ENCODE measurements at regions not wholly inside any gene's neighbourhood (a gene's known extent, or its start where the extent isn't known, plus 50 kb on each side); places are given as distances from the start of the nearest gene placed in this dataset.
"Not testable (repeated sequence)": the region's sequence is repeated elsewhere in the genome, so short reads cannot be mapped to it uniquely, and the experiment has no call there.

- no peak for DNase-seq
- TF ChIP-seq, protein P1, sequence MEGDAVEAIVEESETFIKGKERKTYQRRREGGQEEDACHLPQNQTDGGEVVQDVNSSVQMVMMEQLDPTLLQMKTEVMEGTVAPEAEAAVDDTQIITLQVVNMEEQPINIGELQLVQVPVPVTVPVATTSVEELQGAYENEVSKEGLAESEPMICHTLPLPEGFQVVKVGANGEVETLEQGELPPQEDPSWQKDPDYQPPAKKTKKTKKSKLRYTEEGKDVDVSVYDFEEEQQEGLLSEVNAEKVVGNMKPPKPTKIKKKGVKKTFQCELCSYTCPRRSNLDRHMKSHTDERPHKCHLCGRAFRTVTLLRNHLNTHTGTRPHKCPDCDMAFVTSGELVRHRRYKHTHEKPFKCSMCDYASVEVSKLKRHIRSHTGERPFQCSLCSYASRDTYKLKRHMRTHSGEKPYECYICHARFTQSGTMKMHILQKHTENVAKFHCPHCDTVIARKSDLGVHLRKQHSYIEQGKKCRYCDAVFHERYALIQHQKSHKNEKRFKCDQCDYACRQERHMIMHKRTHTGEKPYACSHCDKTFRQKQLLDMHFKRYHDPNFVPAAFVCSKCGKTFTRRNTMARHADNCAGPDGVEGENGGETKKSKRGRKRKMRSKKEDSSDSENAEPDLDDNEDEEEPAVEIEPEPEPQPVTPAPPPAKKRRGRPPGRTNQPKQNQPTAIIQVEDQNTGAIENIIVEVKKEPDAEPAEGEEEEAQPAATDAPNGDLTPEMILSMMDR (IDR thresholded peaks at IDR 0.05; ENCODE audit: low read depth, low read length) = no peak
- H3K4me1 ChIP-seq = no peaks in the 10 kb centered on the region
- H3K27me3 ChIP-seq = no peaks in the 10 kb centered on the region
- H3K4me3 ChIP-seq (ENCODE audit: low read depth, low read length) = no peak overlapping the region
- no peaks in the 10 kb centered on the region for H3K36me3 ChIP-seq
- no peaks in the 10 kb centered on the region for H3K9me3 ChIP-seq
Measured at GRCh38 chr10:22784668-22785067, 70.3 kb upstream of the PIP4K2A start.

- H3K4me1 ChIP-seq = no peaks in the 10 kb centered on the region
- H3K9me3 ChIP-seq = no peaks in the 10 kb centered on the region
- no peaks in the 10 kb centered on the region for H3K36me3 ChIP-seq
- no peaks in the 10 kb centered on the region for H3K27me3 ChIP-seq
- H3K4me3 ChIP-seq (ENCODE audit: low read depth, low read length) = no peak overlapping the region
- TF ChIP-seq, protein P1 (IDR thresholded peaks at IDR 0.05; ENCODE audit: low read depth, low read length) = no peak
- DNase-seq = no peak
Measured at GRCh38 chr10:22783807-22784206, 69.4 kb upstream of the PIP4K2A start.

- Histone ChIP-seq H3K9me3 (no peaks in the 10 kb centered on the region), H3K4me3 (ENCODE audit: low read depth, low read length) (no peak overlapping the region), H3K27me3 (no peaks in the 10 kb centered on the region), H3K36me3 (no peaks in the 10 kb centered on the region), H3K4me1 (no peaks in the 10 kb centered on the region)
- TF ChIP-seq, protein P1 (IDR thresholded peaks at IDR 0.05; ENCODE audit: low read depth, low read length) = no peak
- DNase-seq = no peak
Measured at GRCh38 chr10:22780474-22780885, 66.1 kb upstream of the PIP4K2A start.

DNA sequence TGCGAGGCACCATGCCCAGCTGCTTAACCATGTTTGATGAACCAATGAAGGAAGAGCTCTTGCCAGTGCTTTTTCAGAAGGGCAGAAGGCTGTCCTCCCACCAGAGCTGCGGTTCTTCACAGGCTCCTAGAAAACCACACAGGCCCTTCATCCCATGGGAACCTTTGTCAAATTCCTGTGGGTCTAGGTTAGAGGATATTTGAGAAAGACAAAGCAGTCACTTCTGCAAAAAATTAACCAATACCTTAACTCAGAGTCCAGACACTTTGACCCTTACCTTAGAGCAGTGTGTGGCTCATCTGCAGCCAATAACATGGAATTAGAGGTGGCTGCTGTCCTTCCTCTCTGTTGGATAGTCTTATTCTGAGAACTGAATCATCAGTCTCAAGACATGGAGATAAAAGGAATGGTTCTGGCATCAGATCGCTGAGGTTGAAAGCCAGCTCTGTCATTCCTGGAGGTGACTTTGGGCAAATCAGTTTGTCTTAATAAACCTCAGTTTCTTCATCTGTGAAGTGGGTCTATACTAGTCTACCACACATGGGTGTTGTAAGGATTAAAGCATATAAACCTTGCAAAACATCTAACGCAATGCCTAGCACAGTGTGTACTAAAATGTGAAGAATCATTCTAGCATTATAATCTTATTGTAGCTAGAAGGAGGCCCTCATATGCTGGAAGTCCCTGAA is 65.1 kb upstream of the PIP4K2A start:
- TF ChIP-seq, protein P1 (IDR thresholded peaks at IDR 0.05; ENCODE audit: low read depth, low read length) = no peak
- H3K27me3 ChIP-seq = no peaks in the 10 kb centered on the region

DNA sequence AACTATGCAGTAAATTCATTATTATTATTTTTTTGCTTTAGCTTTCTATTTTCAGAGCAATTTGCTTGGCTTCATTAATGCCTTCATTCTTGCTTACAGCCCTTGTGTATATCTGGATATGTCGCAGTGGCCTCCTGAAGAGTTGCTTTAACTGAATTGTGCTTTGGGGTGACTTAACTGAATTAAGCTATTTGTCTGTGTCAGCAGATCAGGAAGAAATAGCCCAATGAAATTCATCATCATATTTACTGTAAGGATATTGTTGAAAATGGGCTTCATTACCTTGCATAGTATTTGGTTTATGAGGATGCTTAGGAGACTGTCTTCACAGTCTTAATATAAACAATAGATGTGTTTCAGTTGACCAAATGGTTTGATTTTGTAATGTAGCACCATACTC is 59.7 kb upstream of the PIP4K2A start:
- no peak for DNase-seq
- no peaks in the 10 kb centered on the region for H3K4me1 ChIP-seq
- no peaks in the 10 kb centered on the region for H3K27me3 ChIP-seq
- TF ChIP-seq, protein P1 (IDR thresholded peaks at IDR 0.05; ENCODE audit: low read depth, low read length) = no peak
- H3K36me3 ChIP-seq = no peaks in the 10 kb centered on the region
- H3K9me3 ChIP-seq = no peaks in the 10 kb centered on the region
- no peak overlapping the region for H3K4me3 ChIP-seq (ENCODE audit: low read depth, low read length)

More for the DNA sequence above, 65.1 kb upstream of the PIP4K2A start:
- DNase-seq = no peak
- H3K9me3 ChIP-seq = no peaks in the 10 kb centered on the region
- H3K36me3 ChIP-seq = no peaks in the 10 kb centered on the region
- H3K4me1 ChIP-seq = no peaks in the 10 kb centered on the region
- H3K4me3 ChIP-seq (ENCODE audit: low read depth, low read length) = no peak overlapping the region

GRCh38 chr10:22771631-22772030 is 57.3 kb upstream of the PIP4K2A start:
- not testable (repeated sequence) for H3K36me3 ChIP-seq; H3K4me3 ChIP-seq (ENCODE audit: low read depth, low read length); H3K9me3 ChIP-seq; H3K27me3 ChIP-seq; DNase-seq; H3K4me1 ChIP-seq
